AG04449 (cell line): ENCODE measurements at regions not wholly inside any gene's neighbourhood (a gene's known extent, or its start where the extent isn't known, plus 50 kb on each side); places are given as distances from the start of the nearest gene placed in this dataset.

Experiments used
- CTCF ChIA-PET: fragments of 350-600 bp; formaldehyde crosslinking; extraction: SDS; loops from one replicate; lab custom pipeline; 2021; ENCODE audit warnings: antibody characterized with exemption; lab: Yijun Ruan, JAX
- POLR2A ChIA-PET: fragments of 400-600, 350-600 bp; formaldehyde crosslinking; extraction: SDS; loops from one replicate; lab custom pipeline; 2020; ENCODE audit warnings: antibody characterized with exemption, inconsistent platforms; lab: Yijun Ruan, JAX
- DNase-seq: peaks from one replicate; pipeline ENCODE4 v3.0.0-alpha.2; 2010; ENCODE audit warnings: low read depth, low spot score
- H3K4me3 ChIP-seq: 2 replicates; pipeline ENCODE4 v1.5.1; 2011; ENCODE audit warnings: low read depth, mild to moderate bottlenecking, control low read depth, low read length
- TF ChIP-seq, protein P1 (sequence below): IDR thresholded peaks from one replicate; pipeline ENCODE4 v1.5.1; 2011; ENCODE audit warnings: mild to moderate bottlenecking, moderate library complexity, low read length, control low read depth, inconsistent platforms; ENCODE audit not compliant: insufficient read depth; ENCODE audit errors: missing control alignments

DNA sequence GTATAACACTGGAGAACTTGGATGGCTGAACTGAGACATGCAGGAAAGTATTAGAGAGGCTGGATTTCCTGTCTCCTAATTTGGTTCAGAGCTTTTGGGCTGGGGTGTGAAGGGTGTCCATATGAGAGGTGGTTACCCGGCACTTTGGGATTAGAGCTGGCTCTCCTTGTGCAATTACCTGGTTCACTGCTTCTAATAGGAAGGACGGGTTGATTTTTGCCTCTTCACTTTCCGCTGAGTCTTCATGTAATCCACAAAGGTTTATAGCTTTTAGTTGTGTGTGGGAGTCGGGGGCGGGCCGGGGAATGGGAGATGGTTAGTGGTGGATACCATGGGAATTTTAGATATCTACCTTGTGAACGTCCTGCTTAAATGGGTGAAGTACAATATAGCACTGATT is 151.5 kb downstream of the BTBD3 start:
- TF ChIP-seq, protein P1, sequence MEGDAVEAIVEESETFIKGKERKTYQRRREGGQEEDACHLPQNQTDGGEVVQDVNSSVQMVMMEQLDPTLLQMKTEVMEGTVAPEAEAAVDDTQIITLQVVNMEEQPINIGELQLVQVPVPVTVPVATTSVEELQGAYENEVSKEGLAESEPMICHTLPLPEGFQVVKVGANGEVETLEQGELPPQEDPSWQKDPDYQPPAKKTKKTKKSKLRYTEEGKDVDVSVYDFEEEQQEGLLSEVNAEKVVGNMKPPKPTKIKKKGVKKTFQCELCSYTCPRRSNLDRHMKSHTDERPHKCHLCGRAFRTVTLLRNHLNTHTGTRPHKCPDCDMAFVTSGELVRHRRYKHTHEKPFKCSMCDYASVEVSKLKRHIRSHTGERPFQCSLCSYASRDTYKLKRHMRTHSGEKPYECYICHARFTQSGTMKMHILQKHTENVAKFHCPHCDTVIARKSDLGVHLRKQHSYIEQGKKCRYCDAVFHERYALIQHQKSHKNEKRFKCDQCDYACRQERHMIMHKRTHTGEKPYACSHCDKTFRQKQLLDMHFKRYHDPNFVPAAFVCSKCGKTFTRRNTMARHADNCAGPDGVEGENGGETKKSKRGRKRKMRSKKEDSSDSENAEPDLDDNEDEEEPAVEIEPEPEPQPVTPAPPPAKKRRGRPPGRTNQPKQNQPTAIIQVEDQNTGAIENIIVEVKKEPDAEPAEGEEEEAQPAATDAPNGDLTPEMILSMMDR: no peak
- H3K4me3 ChIP-seq: no peak overlapping the region
- CTCF ChIA-PET: no interaction called here
- POLR2A ChIA-PET: no interaction called here
- DNase-seq: no peak

GRCh38 chr20:12072221-12072953 is 154.7 kb downstream of the BTBD3 start:
- no peak overlapping the region for H3K4me3 ChIP-seq
- TF ChIP-seq, protein P1: no peak
- no peak for DNase-seq
- ChIA-PET POLR2A (no interaction called here), CTCF (no interaction called here)

DNA sequence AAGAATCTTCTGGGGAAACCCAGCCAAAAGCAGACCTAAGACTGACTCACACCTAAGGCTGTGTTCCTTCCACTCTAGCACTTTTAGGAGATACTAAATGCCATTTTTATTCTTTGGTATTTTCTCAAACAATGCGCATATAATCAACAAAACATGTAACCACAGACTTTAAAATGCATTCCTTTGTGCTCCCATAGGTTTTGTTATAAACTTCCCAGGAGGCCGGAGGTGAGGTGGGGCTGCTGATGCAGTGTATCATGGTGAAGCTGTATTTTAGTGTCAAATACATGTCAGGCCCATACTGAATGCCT is 155.2 kb downstream of the BTBD3 start:
- ChIA-PET CTCF (no interaction called here), POLR2A (no interaction called here)
- TF ChIP-seq, protein P1: no peak
- H3K4me3 ChIP-seq: no peak overlapping the region
- no peak for DNase-seq

GRCh38 chr20:12074111-12074655 is 156.5 kb downstream of the BTBD3 start:
- TF ChIP-seq, protein P1: no peak
- POLR2A ChIA-PET: no interaction called here
- no peak overlapping the region for H3K4me3 ChIP-seq
- CTCF ChIA-PET: no interaction called here
- DNase-seq: no peak

DNA sequence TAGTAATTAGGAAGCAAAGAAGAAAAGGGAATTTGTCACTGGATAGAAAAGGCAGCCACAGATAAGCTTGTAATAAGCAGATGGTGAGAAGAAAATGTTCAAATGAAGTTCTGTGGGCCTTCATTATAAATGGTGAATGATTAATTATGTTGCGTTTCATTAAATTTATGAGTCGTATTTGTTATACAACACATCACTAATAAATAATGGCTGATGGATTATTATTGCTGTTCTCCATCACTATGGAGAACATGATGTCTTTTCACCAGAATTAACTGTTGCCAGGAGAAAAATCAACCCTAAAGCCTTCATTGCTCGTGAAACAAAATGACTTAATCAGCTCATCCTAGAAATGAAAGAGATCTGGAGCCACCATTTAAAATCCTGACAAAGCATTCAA is 158.5 kb downstream of the BTBD3 start:
- POLR2A ChIA-PET: no interaction called here
- CTCF ChIA-PET: no interaction called here
- no peak for DNase-seq
- no peak overlapping the region for H3K4me3 ChIP-seq
- TF ChIP-seq, protein P1: no peak

DNA sequence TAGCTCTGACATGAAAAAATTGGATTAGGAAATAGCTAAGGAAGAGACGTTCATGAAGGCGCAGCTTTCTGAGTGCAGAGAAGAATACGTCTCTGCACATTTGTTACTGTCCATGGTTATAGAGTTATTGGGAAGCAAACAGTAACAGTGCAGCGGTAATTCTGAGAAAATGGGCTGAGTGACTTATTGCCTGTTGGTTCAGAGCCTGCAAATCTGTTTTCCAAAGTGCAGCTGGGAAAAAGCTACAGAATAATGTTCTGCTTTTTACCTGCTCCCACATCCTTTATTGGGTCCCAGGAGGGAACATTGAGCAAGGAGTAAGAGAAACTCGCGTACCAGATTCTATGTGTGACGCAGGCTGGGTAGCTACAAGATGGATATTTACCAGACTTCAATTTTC is 160.2 kb downstream of the BTBD3 start:
- ChIA-PET POLR2A (no interaction called here), CTCF (no interaction called here)
- TF ChIP-seq, protein P1: no peak
- no peak for DNase-seq
- H3K4me3 ChIP-seq: no peak overlapping the region
